Stimulated activated CD8-positive, alpha-beta memory T cell treated with anti-CD3 and anti-CD28 coated beads, Interleukin-15, amount 100 ng/mL, for 48 hours (primary cell): ENCODE measurements at regions not wholly inside any gene's neighbourhood (a gene's known extent, or its start where the extent isn't known, plus 50 kb on each side); places are given as distances from the start of the nearest gene placed in this dataset.

Experiments used
- DNase-seq, 2 donors: peaks; one replicate each; pipeline ENCODE4 v3.0.0-alpha.2; 2020; ENCODE audit warnings: low read depth in 2 of 2

DNA sequence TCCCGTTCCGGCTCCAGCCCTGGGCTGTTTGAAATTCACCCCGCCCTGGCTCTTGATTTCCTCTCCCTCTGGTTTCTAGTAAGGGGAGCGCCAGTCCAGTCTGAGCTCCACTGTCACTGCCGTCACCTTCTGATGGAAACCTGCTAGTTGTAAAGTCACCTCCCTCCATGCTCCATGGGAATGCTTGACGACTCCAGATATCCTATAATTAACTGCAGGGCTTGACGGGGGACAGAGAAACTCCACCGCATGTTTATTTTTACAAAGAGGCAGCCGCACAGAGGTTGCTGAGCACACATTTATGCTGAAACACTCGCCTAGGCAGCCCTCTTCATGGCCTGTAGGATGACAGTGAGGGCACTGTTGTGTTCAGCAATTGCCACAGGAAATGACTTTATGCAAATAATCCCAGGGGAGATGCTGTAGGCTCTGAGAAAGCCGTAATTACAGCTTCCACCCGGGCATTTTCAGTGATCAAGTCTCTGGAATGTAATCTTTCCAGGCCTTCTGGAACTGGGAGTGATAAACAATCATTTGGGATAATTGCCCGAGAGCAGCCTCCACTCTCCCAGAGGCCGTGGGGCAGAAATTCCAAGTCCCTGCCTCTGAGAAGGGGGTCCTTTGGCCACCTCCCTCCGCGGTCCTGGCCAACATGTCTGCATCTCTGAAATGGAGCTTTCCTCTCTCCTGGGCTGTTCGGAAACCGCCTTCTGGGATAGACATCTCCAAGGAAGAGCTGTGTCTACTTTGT, 300.5 kb downstream of the KLF6 start:
- DNase-seq: no peak

DNA sequence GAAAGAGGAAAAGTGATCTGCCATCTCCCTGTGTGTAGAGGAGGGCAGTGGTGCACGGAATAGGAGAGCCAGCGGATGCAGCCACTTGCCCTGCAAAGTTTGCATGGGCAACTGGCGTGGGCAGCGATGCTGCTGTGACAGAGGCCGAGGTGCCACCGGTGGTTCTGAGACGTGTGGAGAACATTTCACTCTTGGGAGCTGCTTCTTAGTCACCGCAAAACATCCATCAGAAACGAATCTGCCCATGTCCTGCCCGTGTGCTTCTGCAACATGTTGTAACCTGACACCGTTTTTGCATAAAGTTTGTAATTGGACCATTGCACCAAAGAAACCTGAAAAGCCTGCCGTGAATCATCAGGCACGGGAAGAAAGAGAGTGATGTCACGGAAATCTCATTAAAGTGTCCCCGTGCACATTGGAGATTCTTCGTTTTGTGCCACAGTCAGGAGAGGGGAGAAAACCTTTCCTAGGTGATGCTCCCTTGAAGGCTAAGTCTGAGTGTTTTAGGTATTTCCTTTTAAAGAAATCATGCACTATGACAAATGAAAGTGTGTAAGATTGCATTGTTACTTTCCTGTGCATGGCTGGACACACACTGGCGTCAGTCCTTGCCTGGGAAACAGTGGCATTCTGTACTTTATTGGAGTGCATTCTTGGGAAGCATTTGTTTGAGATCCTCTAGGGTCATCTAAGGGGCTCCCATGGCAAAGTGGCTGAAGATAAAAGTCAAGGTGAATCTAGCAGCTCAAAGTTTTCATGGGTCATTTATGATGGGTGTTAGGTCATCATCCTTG, 302.6 kb downstream of the KLF6 start:
- no peak for DNase-seq

DNA sequence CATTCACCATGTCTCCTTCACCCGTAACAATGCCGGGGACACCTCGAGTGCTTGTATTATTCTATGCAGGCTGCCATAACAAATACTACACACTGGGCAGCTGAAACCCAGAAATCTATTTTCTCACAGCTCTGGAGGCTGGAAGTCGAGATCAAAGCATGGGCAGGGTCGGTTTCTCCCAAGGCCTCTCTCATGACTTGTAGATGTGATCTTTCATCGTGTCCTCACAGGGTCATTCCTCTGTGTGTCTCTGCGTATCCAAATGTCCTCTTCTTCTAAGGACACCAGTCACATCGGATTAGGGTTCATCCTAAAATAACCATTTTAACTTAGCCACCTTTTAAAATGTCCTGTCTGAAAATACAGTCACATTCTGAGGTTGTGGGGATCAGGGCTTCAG, 303.5 kb downstream of the KLF6 start:
- DNase-seq: no peak

DNA sequence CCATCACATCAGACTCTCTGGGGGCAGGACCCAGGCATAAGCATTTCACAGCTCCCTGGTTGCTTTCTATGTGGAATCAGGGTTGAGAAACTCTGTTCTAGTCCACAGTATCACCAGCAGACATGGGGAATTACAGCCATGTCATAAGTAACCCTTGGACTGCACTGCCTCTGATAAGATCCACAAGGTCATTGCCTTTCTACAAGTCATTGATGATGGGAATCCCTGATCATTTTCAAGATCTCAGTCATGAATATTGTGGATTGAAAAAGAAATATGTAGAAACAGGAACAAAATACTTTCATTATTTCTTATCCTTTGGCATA, 304.1 kb downstream of the KLF6 start:
- DNase-seq: no peak

DNA sequence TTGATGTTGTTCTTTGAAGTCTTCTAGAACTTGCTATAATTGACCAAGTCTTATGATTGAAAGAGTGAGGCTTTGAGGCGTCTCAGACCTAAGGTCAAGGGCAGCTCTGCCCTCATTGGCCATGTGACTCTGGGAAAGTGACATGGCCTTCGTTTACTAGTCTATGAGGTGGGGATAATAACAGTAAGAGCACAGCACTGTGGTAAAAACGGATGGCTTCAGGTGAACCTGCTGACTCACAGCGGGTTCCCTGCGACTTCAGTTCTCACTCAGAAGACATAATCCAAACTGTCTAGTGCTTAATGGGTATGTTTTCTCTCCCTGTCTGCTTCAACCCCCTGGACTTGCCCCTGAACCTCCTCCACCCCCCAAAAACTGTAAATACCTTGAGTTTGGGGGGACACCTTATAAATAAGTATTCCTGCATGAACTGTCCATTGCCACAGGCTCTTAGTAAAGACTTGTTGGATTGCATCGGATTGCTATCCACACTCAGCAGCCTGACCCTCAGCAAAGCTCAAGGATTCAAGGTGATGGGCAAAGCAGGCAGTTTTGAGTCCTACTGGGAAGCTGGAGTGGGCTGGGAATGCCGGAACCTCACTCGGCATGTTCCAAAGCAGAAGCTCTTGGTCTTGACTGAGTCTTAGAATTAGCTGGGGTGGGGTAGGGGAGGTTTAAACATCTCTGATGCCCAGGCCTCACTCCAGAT, 304.6 kb downstream of the KLF6 start:
- DNase-seq: no peak

DNA sequence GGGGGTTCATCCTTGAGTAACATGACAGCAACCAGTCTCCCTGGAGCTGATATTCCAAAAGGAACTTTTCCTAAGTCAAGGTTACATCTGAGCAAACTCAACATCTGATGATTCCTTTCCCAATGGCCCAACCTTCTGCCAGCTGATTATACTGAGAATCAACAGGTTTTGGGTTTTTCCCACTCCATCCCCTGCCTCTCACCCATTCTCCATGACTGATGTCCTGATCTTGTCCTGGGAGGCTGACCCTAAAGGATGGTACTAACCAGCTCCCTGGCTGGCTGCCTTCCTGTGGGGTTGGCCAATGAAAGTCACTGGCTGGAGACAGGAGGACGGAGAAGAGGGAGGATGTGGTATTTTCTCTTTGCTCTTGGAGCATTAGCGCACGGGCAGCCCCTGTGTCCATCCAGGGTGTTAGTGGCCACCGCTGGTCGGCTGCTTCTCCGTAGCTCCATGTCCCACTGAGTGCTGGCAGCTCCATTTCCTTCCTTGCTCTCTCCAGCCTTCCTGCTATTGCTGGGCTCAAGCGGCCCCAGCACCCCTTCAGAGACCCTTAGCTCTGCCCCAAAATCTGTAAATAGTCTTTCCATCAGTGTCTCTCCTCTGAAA, 306.2 kb upstream of the PITRM1 start:
- DNase-seq: no peak

DNA sequence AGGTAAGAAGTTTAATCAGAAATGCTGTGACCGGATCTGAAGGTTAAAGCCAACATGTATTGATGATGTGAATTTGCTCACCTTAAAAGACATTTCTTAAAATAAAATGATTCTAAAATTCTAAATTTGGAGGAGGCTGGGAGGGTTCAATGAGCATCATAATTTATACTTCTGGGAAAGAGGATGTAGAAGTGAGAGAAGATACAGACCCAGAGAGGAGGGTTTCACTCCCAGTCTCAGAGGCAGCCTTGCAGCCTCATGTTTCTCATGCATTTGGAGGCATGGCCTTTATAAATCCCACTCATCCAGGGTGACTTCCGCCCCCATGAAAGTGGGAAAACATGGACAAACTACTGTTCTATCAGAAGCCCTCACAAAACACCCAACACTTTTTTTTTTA, 305.6 kb upstream of the PITRM1 start:
- DNase-seq: no peak

DNA sequence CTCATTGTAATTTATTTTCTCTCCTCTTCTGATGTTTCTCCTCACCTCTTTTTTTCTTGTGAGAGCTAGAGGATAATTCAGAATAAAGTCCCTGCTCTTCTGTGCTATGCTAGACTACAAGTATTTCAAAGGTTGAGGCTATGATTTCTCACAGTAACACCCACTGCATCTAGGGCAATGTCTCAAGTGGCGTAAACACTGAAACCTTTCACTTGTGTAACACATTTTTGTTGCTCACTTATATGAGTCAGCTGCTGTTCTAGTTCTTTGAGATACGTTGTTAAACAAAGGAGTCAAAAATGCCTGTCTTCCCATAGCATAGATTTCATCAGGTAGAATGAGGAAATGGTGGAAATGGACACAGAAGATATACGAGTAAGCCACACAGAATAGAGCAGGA, 305.1 kb upstream of the PITRM1 start:
- DNase-seq: no peak

DNA sequence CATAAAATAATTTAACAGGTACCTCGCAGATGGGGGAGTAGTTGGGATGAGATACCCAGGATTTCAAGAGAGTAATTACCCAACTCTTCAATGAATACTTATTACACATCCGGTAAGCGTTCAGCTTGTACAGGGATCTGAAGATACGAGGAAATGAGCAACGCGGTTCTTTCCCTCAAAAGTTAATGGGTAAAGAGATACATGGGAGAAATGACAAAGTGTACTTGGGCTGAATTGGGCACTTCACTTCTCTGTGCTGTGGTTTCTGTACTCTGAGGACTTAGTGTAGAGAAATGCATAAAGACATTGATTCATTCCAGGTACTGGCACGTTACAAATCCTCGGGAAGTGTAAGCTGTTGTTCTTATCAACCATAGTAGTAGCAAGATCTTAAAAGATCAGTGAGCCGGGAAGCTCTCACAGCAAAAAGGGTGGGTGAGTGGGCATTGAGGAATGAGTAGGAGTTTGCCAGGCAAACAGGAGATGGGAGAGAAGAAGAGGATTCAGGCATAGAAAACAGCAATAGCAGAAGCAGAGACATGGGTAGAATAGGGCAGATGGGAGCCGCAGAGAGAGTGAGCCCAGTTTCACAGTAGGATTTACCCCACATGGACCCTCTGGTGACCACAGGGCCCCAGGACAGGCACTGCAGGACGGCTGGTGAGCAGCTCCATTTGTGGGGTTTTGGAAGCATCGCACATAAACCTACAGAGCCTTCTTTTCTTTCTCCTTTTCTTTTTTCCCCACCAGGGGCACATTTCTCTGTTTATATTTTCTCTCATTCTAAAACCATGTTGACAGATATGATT, 304.3 kb upstream of the PITRM1 start:
- no peak for DNase-seq

DNA sequence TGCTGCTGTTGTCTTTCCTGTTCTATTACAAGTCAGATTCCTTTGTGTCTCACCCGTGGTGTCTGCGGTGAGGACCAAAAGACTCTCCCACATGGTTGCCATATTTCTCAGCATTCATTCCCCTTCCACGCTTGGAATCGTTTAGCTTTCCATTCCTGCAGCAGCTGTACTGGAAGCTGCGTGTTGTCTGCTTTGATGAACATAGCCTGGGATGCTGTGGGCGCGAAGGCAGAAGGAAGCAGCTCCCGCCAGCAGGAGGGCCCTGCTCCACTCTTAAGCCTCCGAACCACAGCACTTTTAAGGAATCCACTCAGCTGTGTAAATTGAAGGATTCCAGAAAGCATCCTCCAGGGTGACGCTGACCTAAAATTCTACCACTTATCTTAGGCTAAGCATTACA, 303.6 kb upstream of the PITRM1 start:
- DNase-seq: no peak

DNA sequence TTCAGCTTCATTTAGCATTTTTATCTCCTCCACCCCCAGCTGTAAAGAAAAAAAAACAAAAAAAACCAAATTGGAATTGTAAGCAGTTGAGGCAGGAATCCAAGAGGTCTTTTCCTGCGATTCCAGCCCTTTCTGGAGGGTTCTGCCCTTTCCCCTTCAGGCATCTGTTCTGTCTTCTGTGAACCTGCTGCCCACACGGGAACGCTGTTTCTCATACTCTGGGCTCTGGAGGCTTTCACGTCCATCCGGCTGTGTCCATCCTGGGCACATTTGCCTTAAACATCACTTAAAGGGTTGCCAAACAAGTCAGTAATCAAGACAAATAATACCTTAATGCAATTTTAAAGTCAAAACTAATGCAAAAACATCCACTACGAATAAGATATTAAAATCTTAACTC, 302.8 kb upstream of the PITRM1 start:
- DNase-seq: no peak

DNA sequence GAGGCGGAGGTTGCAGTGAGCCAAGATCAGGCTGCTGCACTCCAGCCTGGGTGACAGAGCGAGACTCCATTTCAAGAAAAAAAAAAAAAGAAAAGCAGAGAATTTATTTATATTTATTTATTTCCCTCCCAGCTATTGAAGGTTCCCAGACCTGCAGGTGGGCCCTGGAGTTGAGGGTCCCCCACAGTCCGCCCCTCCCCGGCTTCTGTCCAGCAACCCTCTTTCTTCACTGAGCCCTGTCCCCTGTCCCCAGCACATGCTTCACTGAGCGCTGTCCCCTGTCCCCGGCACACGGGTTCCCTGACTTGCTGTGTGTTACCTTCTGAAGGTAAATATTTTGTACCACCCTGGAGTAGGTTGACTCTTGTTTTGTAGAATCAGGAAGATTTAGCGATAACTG, 301.7 kb upstream of the PITRM1 start:
- no peak for DNase-seq

DNA sequence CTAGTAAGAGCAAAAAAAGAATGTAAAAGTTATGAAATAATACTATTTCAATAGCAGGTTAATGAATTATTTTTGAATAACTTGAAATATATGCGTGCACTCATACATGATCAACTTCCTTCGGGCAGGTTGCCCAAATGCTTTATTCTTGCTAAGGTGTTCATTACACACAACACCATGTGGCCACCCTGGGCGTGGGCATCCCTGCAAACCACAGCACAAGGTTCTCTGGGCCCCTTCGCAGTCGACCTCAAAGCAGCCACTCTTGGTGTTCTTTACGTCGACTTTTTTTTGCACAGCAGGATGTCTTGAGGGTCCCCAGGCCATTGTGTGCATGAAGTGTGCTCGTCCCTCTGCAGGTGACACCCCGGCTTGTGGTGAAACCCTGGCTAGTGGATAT, 300.7 kb upstream of the PITRM1 start:
- DNase-seq: no peak

DNA sequence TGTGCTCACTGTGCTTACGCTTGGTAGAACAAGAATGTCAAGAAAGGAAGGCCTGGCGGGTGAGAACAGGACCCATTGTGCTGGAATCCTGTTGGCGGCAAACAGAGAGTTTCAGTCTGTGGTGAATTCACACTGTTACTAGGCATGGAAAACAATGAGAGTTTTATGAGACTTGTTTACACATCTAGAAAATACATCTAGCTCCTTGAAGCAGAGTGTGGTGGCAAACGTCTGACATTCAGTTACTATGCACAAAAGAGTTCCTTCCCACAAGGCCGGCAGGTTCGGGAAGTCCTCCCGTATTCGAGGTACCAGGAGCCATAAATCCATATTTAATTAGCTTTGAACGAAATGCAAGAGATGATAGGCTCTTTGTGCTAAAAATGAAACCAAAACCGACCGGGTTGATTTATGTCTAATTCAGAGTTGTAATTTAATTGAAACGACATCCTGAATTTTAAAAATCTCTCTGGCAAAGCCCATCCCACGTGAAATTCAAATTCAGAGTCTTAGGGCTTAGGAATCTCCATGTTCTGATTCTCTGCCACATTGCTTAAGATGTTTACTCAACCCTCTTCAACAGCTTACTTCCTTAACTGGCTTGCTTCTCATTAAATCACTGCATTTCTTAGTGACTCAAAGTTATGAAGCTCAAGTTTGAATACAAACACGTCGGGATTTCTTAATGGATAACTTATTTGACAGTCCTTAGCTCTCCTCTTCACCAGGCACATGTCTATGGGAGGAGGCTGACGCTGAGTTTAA, 299.9 kb upstream of the PITRM1 start:
- DNase-seq: no peak

DNA sequence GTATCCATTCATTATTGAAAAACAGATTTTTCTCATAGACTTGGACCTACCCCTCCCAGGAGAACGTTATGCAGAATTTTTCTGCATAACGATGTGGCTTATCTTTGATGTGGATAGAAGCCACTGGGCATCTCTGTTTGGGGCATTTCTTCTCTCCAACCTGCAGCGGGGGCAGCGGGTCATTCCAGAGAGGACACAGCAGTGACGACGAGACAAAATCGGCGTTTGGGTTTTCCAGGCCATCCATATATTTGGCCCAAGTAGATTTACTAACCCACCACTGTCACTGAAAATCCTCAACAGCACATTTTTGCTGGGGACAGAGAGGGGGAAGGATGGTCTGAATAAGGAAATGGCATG, 299.3 kb upstream of the PITRM1 start:
- no peak for DNase-seq

DNA sequence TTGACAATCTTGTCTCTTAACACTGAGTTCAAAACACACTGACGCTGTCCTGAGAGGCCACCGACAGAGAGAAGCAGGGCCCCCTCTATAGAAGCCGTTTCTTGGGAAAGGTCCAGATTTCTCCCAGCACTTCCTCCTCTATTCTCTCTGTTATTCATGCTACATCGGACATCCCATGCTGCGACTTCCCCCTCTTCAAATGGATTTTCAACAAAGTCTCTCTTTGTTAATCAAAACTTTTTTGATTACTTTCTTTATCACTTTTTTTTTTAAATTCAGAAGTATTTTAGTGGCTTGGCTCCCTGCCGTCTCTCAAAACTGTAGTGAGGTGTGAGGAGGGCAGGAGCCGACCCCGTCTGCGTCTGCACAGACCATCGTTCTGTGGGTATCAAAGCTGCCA, 298.9 kb upstream of the PITRM1 start:
- DNase-seq: no peak

DNA sequence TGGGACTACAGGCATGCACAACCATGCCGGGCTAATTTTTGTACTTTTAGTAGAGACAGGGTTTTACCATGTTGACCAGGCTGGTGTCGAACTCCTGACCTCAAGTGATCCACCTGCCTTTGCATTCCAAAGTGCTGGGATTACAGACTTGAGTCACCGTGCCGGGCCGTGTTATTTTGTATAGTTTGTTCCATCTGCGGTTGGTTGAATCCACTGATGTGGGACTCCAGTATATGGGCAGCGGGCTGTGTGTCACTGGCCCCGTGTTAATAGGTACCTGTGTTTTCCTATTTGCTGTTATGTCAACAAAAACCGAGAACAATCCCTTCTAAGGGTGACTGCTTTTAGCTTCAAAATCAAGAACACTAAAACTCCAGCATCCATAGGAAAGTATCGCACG, 297.6 kb upstream of the PITRM1 start:
- no peak for DNase-seq

DNA sequence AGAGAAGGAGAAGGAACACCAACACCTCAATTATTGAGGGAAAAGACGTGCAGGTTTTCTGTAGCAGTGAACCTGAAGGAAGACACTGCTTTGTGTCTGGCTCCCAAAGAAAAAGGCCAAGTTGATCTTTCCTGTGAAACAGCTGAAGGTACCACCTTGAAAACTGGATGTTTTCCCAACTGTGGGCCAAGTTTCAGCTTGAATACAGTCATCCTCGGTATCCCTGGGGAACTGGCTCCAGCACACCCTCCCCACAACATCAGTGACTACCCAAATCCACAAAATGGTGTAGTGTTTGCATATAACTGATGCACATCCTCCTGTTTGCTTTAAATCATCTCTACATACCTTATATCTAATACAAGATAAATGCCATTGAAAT, 297.0 kb upstream of the PITRM1 start:
- DNase-seq: no peak

DNA sequence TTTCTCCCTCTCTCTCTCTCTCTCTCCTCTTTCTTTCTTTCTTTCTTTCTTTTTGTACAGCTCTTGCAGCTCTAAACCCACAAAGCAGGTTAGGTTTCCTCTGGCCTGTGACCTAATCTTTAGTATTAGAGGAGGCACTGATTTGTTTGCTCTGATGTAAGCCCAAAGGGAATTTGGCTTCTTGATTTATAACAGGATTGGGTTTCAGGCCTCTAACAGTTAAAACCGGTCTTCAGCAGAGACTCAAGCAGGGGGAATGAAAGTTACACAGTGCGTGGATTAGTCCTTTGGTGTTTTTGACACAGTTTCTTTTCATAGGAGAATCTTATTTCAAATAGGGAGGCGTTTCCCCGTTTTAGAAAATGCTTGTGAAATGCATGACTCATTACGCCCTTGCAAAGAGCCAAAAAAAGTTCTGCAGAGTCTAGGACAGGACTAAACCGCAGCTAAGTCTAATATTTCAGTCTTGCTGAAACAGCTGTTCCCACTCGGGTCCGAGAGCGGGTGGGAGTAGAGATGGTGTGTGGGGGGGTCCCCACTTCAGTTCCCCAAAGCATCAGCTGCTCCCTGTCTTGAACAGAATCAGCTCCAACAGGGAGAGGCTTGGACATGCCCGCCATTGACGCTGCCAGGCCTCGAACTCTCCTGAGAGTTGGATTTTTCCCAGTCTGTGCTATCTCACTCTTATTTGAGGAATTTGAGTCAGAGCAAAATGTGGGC, 296.5 kb upstream of the PITRM1 start:
- no peak for DNase-seq
